Rectal smooth muscle tissue (tissue), 1 donor: ENCODE measurements at regions not wholly inside any gene's neighbourhood (a gene's known extent, or its start where the extent isn't known, plus 50 kb on each side); places are given as distances from the start of the nearest gene placed in this dataset.

ENCODE experiments used
- H3K27ac ChIP-seq: one replicate; pipeline ENCODE4 v1.7.0; 2013; ENCODE audit warnings: low read depth, low read length, inconsistent platforms
- H3K27me3 ChIP-seq: one replicate; pipeline ENCODE4 v1.7.0; 2013; ENCODE audit warnings: low read length; ENCODE audit not compliant: control insufficient read depth, insufficient read depth
- H3K36me3 ChIP-seq: one replicate; pipeline ENCODE4 v1.7.0; 2013; ENCODE audit warnings: low read length; ENCODE audit not compliant: control insufficient read depth, insufficient read depth
- H3K4me1 ChIP-seq: one replicate; pipeline ENCODE4 v1.7.0; 2013; ENCODE audit warnings: low read length; ENCODE audit not compliant: control insufficient read depth, insufficient read depth
- H3K4me3 ChIP-seq: one replicate; pipeline ENCODE4 v1.7.0; 2013; ENCODE audit warnings: low read length
- H3K9ac ChIP-seq: one replicate; pipeline ENCODE4 v1.7.0; 2013; ENCODE audit warnings: low read length

DNA sequence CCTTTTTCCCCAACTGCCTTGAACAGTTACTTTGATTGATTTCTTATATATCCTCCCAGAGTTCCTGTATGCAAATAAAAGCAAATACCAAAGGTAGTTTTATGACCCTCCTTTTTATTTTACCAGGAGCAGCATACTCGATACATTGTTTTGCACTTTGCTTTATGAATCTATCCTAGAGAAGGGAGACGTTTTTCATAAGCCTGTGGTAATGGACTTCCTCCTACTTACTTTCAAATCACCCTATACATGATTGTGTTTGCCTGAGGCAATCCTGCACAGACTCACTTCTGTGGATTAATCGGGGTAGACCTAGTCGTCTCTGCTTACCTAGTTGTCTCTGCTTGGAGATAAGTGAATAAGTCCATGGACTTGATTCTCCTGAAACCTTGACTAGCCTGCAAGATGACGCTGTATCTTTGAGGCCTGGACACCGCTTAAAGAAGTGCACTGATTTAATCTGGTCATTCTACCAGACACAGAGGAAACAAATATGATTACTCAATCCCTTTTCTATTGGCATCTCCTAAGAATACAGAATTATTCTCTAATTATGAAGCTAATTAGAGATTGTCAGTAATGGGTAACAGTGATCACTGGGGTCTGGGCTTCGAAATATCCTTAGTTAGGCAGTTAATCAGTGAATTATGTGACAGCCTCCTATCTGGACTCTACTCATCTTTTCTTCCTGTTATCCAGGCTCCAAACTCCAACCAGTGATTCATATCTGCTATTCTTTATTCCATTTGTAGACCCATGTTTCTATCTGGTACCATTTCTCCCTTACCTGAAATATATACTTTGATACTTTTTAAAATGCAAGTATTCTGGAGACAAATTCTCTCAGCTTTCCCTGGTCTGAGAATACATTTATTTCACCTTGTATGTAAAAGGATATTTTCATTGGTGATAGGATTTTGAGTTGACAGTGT lies 447.4 kb upstream of the TRIB2 start:
- H3K9ac ChIP-seq = no peak overlapping the region
- H3K27me3 ChIP-seq = no peaks in the 10 kb centered on the region
- H3K27ac ChIP-seq = no peak overlapping the region
- H3K4me3 ChIP-seq = no peak overlapping the region
- H3K4me1 ChIP-seq = no peaks in the 10 kb centered on the region
- H3K36me3 ChIP-seq = no peaks in the 10 kb centered on the region

DNA sequence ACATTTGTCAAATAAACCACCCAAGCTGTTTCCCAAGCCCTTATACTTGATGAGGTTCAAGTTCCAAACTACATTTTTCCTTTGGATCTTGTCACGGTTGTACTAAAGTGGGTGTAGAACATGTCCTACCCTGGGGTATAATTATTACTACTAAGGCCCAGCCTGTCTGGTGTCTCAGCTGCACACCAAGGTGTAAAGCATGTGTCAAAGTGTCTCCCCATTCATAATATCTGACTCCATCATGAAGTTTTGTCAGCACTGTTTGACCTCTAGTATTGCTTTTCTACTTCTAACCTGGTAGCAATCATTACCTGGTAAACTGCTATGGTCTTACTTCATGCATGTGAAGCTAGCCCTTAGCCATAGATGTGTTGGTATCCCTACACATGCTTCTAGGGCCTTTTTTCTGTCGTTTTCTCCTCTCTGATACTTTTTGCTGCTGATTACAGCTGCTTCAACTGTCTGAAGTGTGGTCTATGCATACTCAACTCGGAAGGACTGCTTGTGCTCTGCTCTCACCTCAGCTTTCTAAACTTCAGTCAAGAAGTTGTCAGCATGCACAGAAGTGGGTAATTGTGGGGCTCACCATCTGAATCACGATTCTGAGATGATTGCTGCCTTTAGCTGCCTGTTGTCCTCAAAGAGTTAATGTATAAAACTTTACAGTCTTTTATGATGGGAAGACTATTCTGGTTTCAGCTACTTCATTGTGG lies 445.7 kb upstream of the TRIB2 start:
- Histone ChIP-seq H3K4me1 (no peaks in the 10 kb centered on the region), H3K9ac (no peak overlapping the region), H3K27ac (no peak overlapping the region), H3K4me3 (no peak overlapping the region), H3K27me3 (no peaks in the 10 kb centered on the region), H3K36me3 (no peaks in the 10 kb centered on the region)

DNA sequence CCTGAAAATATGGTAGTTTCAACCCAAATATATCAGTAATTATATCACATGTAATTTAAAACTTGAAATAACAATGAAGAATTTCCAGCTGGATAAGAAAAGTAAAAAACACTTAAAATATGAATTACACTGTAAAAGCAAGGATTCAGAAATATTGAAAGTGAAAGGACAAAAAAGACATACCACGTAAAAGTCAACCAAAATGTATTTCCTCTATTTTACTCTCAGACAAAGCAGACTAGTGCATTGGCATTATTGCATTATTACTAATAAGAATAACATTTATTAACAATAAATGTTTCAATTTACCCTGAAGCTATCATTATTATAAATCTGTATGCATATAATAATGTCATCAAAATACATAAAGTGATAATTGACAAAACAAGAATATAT lies 445.1 kb upstream of the TRIB2 start:
- Histone ChIP-seq H3K36me3 (no peaks in the 10 kb centered on the region), H3K9ac (no peak overlapping the region), H3K27ac (no peak overlapping the region), H3K4me3 (no peak overlapping the region), H3K4me1 (no peaks in the 10 kb centered on the region), H3K27me3 (no peaks in the 10 kb centered on the region)

DNA sequence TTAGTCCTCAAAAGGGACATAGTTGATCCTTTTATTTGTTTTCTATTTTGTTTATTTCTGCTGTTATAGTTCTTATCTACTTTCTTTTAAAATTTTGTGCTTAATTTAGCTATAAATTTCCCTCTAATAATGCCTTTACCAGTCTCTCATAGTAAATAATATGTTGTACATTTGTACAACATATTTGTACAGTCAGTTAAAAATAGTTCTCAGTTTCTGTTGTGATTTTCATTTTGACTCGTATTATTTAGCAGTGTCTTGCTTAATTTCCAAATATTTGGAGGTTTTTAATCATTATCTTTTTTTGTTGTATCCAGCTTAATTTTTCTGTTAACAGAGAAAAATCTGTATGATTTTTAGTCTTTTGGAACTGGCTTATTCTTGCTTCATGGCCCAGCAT lies 443.6 kb upstream of the TRIB2 start:
- no peak overlapping the region for H3K27ac ChIP-seq
- no peak overlapping the region for H3K4me3 ChIP-seq
- H3K27me3 ChIP-seq = no peaks in the 10 kb centered on the region
- no peak overlapping the region for H3K9ac ChIP-seq
- peaks cover 7% of the 10 kb centered on the region for H3K4me1 ChIP-seq
- H3K36me3 ChIP-seq = no peaks in the 10 kb centered on the region

DNA sequence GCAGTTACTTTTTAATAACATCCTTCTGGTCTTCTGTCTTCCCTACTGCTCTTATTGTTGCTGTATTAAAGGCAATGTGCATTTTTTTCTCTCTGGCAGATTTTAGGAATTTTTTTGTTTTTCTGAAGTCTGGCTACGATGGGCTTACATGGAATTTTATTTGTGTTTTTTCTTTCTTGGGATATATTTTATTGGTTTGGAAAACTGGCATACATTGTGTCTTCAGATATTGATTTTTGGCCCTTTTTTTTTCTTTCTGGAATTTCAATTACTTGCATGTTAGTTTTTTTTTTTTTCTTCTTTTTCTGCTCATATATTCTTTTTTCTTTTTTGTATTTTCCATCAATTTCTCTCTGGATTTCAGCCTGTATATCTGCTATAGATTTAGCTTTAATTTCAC lies 442.1 kb upstream of the TRIB2 start:
- H3K36me3 ChIP-seq = no peaks in the 10 kb centered on the region
- H3K4me3 ChIP-seq = no peak overlapping the region
- H3K9ac ChIP-seq = no peak overlapping the region
- H3K27ac ChIP-seq = no peak overlapping the region
- H3K27me3 ChIP-seq = no peaks in the 10 kb centered on the region
- H3K4me1 ChIP-seq = peaks cover 7% of the 10 kb centered on the region

DNA sequence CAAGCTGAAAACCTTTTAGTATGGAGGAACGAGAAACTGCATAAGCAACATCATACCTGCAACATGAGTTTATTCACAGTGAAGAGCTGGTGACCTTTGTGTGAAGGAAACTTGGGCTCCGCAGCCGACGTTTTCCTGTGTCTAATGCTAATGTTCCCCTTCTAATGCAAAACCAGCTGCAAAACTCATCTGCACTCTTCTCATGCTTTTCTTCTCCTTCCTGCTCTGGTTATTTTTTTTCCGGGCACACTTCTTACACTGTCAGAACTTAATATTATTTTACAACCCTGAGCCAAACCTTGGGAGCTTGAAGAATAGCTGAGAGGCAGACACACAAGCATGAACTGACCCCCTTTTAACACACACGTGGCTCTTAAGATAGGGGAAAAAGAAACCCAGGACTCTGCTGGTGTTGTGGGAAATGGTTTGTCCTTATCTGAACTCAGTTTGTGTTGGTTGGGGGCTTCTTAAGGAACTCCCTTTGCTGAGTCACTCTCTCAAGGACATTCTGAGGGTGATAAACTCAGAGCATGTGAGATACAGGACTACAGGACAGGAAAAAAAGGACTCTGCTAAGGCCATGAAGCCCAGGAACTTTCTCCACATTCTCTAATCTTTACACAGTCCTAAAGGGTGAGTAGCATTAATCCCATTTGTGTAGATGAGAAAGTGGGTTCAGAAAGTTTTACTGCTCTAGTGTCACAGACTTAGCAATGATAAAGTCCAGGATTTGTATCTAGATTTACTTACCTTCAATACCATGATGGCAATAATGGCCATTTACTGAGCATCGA lies 439.3 kb upstream of the TRIB2 start:
- Histone ChIP-seq H3K36me3 (no peaks in the 10 kb centered on the region), H3K27ac (no peak overlapping the region), H3K27me3 (no peaks in the 10 kb centered on the region), H3K4me3 (no peak overlapping the region), H3K9ac (no peak overlapping the region), H3K4me1 (peaks cover 7% of the 10 kb centered on the region)

DNA sequence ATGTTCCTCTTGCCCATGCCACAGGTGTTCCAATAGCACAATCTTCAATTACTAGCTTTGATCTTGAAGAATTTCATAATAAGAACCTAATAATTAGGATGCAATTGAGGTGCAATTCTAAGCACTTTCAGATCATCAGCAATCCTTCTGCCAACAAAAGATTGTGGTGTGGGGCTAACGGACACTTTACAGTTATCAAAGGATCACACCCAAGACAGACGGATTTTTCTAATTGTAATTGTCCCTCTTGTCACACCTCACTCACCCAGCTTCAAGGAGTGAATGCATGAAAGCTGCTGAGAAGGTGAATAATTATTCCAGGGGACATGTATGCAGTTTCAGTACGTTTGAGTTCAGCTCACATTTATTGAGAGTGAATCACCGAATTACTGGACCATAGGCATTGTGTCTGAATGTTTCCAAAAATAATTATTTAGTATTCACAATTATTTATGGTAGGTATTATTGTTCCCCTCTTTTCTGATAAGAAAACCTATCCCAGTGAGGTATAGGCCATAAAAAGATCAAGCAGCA lies 438.5 kb upstream of the TRIB2 start:
- Histone ChIP-seq H3K4me3 (no peak overlapping the region), H3K4me1 (peaks cover 7% of the 10 kb centered on the region), H3K36me3 (no peaks in the 10 kb centered on the region), H3K27ac (no peak overlapping the region), H3K27me3 (no peaks in the 10 kb centered on the region), H3K9ac (no peak overlapping the region)

DNA sequence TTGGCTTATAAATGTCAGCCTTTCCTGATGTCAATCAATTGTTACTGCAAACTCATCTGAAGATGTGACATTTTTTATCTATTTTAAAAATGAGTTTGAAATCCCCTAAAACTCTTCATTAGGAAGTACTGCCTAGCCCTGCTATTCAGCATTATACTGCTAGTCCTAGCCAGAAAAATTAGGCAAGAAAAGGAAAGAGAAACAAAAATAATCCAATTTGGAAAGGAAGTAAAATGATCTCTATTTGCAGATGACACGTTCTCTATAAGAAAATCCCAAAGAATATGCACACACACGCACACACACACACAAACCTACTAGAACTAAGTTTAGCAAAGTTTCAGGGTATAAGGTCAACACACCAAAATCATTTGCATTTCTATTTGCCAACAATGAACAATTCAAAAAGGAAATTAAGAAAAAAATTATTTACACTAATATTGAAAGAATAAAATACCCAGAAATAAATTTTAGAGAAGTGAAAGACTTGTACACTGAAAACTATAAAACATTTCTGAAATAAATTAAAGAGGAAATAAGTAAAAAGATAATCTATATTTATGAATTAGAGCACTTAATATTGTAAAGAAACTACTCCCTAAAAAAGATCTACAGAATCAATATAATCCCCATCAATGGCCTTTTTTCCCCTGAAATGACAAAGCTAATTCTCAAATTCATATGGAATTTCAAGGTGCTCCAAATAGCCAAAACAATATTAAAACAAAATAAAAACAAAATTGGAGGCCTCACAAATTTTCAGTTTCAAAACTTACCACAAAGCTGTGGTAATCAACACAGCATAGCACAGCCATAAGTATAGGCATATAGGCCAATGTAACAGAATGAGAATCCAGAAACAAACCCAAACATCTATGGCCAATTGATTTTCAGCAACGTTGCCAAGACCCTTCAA lies 433.7 kb upstream of the TRIB2 start:
- Histone ChIP-seq H3K27me3 (no peaks in the 10 kb centered on the region), H3K36me3 (no peaks in the 10 kb centered on the region), H3K27ac (no peak overlapping the region), H3K4me3 (no peak overlapping the region), H3K9ac (no peak overlapping the region), H3K4me1 (no peaks in the 10 kb centered on the region)

DNA sequence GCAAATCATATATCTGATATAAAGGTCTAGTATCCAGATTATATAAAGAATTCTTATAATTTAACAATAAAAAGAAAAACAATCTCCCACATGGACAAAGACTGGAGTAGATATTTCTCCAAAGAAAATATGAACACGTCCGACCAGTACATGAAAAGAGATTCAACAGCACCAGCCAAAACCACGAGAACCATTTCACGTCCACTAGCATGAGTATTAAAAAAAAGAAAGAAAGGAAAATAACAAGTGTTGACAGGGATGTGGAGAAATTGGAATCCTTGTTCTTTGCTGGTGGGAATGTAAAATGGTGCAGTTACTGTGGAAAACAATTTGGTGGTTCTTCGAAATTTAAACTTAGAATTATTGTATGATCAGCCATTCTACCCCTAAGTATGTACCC lies 432.7 kb upstream of the TRIB2 start:
- Histone ChIP-seq H3K36me3 (no peaks in the 10 kb centered on the region), H3K4me1 (peaks cover 3% of the 10 kb centered on the region), H3K4me3 (no peak overlapping the region), H3K27ac (no peak overlapping the region), H3K27me3 (no peaks in the 10 kb centered on the region), H3K9ac (no peak overlapping the region)

DNA sequence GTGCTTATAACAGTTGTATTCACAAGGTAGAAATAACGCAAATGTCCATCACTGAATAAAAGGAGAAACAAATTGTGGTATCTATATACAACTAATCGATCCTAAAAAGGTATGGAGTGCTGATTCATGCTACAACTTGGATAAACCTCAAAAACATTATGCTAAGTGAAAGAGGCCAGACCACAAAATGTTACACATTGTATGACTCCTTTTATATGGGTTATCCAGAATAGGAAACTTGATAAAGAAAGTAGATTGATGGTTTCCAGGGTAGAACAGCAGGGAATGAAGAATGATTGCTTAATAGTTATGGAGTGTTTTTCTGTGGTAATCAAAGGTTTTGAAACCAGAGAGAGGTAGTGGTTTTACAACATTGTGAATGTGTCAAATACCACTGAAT lies 432.2 kb upstream of the TRIB2 start:
- Histone ChIP-seq H3K9ac (no peak overlapping the region), H3K27ac (no peak overlapping the region), H3K27me3 (no peaks in the 10 kb centered on the region)

DNA sequence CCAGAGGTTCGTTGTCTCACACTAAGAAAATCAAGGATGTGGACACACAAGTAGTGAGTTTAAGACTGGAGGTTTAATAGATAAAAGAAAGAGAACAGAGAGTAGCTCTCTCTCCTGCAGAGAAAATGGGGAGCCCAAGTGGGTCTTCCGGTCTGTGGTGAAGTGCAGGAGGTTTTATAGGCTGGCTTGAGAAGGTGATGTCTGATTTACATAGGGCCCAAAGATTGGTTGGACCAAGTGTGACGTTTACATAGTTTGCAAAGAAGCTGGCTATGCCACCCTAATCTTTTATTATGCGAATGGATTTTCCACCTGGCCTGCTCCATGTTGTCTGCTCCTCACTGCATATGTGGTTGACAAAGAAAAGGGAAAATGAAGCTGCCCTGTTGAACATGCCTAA lies 430.4 kb upstream of the TRIB2 start:
- H3K4me1 ChIP-seq = peaks cover 3% of the 10 kb centered on the region
- no peaks in the 10 kb centered on the region for H3K36me3 ChIP-seq
- H3K27ac ChIP-seq = no peak overlapping the region
- H3K4me3 ChIP-seq = no peak overlapping the region
- H3K27me3 ChIP-seq = no peaks in the 10 kb centered on the region
- H3K9ac ChIP-seq = no peak overlapping the region

More for the DNA sequence above, 432.2 kb upstream of the TRIB2 start:
- H3K4me1 ChIP-seq = peaks cover 3% of the 10 kb centered on the region
- H3K4me3 ChIP-seq = no peak overlapping the region
- H3K36me3 ChIP-seq = no peaks in the 10 kb centered on the region
